H1 (cell line): ENCODE measurements at regions not wholly inside any gene's neighbourhood (a gene's known extent, or its start where the extent isn't known, plus 50 kb on each side); places are given as distances from the start of the nearest gene placed in this dataset.

ENCODE experiments used
- CTCF ChIA-PET: fragments of 300-600 bp; sonication (Branson Sonifier 250); formaldehyde crosslinking; loops from one replicate; lab custom pipeline; 2021; ENCODE audit not compliant: partially characterized antibody; lab: Charles Lee
- POLR2A ChIA-PET: fragments of 300-600 bp; sonication (Branson Sonifier 250); formaldehyde crosslinking; loops from one replicate; lab custom pipeline; 2021; ENCODE audit warnings: inconsistent platforms; ENCODE audit not compliant: partially characterized antibody; lab: Charles Lee
- DNase-seq, 2 experiments: peaks; one replicate each; pipeline versions ENCODE4 v3.0.0 to v3.0.0-alpha.2; 2010 to 2022; ENCODE audit warnings: low spot score in 2 of 2, low read depth in 1 of 2, mixed read lengths in 1 of 2
- FAIRE-seq: peaks from 2 replicates; lab custom pipeline; 2011; peaks lifted over from hg19 to GRCh38; lab: Jason Lieb, UNC
- H2AFZ ChIP-seq: 2 replicates; pipeline ENCODE4 v1.8.1; 2012; ENCODE audit warnings: low read length, inconsistent platforms
- H2AK5ac ChIP-seq: 2 replicates; pipeline ENCODE4 v1.6.1; 2013; ENCODE audit warnings: low read depth, low read length
- H2BK120ac ChIP-seq: replicated peaks from 2 replicates; pipeline ENCODE3; 2013; ENCODE audit warnings: low read depth, low read length, inconsistent platforms
- H2BK12ac ChIP-seq: 2 replicates; pipeline ENCODE4 v1.6.1; 2013; ENCODE audit warnings: low read depth, low read length
- H2BK15ac ChIP-seq: 2 replicates; pipeline ENCODE4 v1.6.1; 2013; ENCODE audit warnings: low read length
- H2BK20ac ChIP-seq: 2 replicates; pipeline ENCODE4 v1.6.1; 2013; ENCODE audit warnings: low read length
- H2BK5ac ChIP-seq: 2 replicates; pipeline ENCODE4 v1.6.1; 2013; ENCODE audit warnings: low read depth, low read length
- H3K14ac ChIP-seq: 2 replicates; pipeline ENCODE4 v1.6.1; 2013; ENCODE audit warnings: inconsistent platforms; ENCODE audit not compliant: insufficient read length
- H3K18ac ChIP-seq: 2 replicates; pipeline ENCODE4 v1.6.1; 2013; ENCODE audit warnings: low read length; ENCODE audit errors: extremely low read depth
- H3K23ac ChIP-seq: 2 replicates; pipeline ENCODE4 v1.6.1; 2013; ENCODE audit warnings: inconsistent platforms; ENCODE audit not compliant: insufficient read length
- H3K23me2 ChIP-seq: 2 replicates; pipeline ENCODE4 v1.6.1; 2013; ENCODE audit warnings: low read depth, low read length
- H3K27ac ChIP-seq: 2 replicates; pipeline ENCODE4 v1.6.1; 2011; ENCODE audit warnings: low read depth, low read length, inconsistent platforms
- H3K27me3 ChIP-seq, 4 experiments: replicated peaks in 1 of 4; 1 replicate in 1 of 4; 2 replicates in 3 of 4; pipeline versions ENCODE4 v1.6.1 to v1.8.1; 2011 to 2013; ENCODE audit warnings: low read length in 3 of 4, mild to moderate bottlenecking in 3 of 4, inconsistent platforms in 2 of 4, mixed read lengths in 2 of 4, moderate library complexity in 1 of 4; ENCODE audit not compliant: control insufficient read depth in 3 of 4, insufficient read depth in 3 of 4; ENCODE audit errors: extremely low read depth in 1 of 4
- H3K36me3 ChIP-seq, 4 experiments: 2 replicates each; pipeline versions ENCODE4 v1.6.1 to v1.8.1; 2011 to 2013; ENCODE audit warnings: mild to moderate bottlenecking in 4 of 4, low read length in 3 of 4, moderate library complexity in 2 of 4, control low read depth in 1 of 4, inconsistent platforms in 1 of 4; ENCODE audit not compliant: insufficient read depth in 4 of 4, control insufficient read depth in 2 of 4
- H3K4ac ChIP-seq: replicated peaks from 2 replicates; pipeline ENCODE3; 2013; ENCODE audit warnings: low read length, low read depth, mixed read lengths, inconsistent platforms; ENCODE audit not compliant: insufficient read length
- H3K4me1 ChIP-seq, 4 experiments: replicated peaks in 1 of 4; 1 replicate in 1 of 4; 2 replicates in 3 of 4; pipeline versions ENCODE4 v1.6.1 to v1.8.1; 2011 to 2013; ENCODE audit warnings: low read length in 3 of 4, inconsistent platforms in 2 of 4, mixed read lengths in 1 of 4; ENCODE audit not compliant: insufficient read depth in 4 of 4, control insufficient read depth in 3 of 4
- H3K4me2 ChIP-seq, 2 experiments: 2 replicates each; pipeline versions ENCODE4 v1.6.1 to v1.8.1; 2011 to 2013; ENCODE audit warnings: low read depth in 2 of 2, low read length in 2 of 2, control low read depth in 1 of 2, inconsistent platforms in 1 of 2, mild to moderate bottlenecking in 1 of 2; ENCODE audit not compliant: insufficient read depth in 1 of 2
- H3K4me3 ChIP-seq, 4 experiments: fragments of 200-600, 300-600 bp in 1 of 4; sonication (generic), shearing (Covaris generic), sonication (Bioruptor Twin) in 1 of 4; 2 replicates each; pipeline versions ENCODE4 v1.5.1 to v1.8.1; 2011 to 2016; ENCODE audit warnings: low read length in 4 of 4, low read depth in 3 of 4, control low read depth in 2 of 4, inconsistent platforms in 2 of 4, mild to moderate bottlenecking in 2 of 4, mixed read lengths in 1 of 4, moderate library complexity in 1 of 4; ENCODE audit not compliant: insufficient read depth in 2 of 4; ENCODE audit errors: extremely low read depth in 1 of 4
- H3K56ac ChIP-seq: replicated peaks from 2 replicates; pipeline ENCODE3; 2013; ENCODE audit warnings: low read depth, mild to moderate bottlenecking, mixed read lengths, low read length, inconsistent platforms; ENCODE audit not compliant: insufficient read length
- H3K79me1 ChIP-seq: 2 replicates; pipeline ENCODE4 v1.6.1; 2013; ENCODE audit warnings: low read depth, low read length, control low read depth
- H3K79me2 ChIP-seq, 2 experiments: 2 replicates each; pipeline versions ENCODE4 v1.6.1 to v1.8.1; 2012 to 2013; ENCODE audit warnings: low read length in 2 of 2, mild to moderate bottlenecking in 2 of 2, inconsistent platforms in 1 of 2; ENCODE audit not compliant: insufficient read depth in 2 of 2, control insufficient read depth in 1 of 2
- H3K9ac ChIP-seq, 4 experiments: replicated peaks in 1 of 4; 1 replicate in 1 of 4; 2 replicates in 3 of 4; pipeline versions ENCODE4 v1.6.1 to v1.8.1; 2011 to 2013; ENCODE audit warnings: low read depth in 3 of 4, low read length in 3 of 4, control low read depth in 2 of 4, mild to moderate bottlenecking in 2 of 4, moderate library complexity in 2 of 4, inconsistent platforms in 1 of 4; ENCODE audit errors: extremely low read depth in 1 of 4
- H3K9me3 ChIP-seq, 2 experiments: 2 replicates each; pipeline versions ENCODE4 v1.6.1 to v1.8.1; 2012 to 2013; ENCODE audit warnings: mild to moderate bottlenecking in 2 of 2, moderate library complexity in 2 of 2, control low read depth in 1 of 2, inconsistent platforms in 1 of 2, low read depth in 1 of 2, low read length in 1 of 2, mixed read lengths in 1 of 2; ENCODE audit not compliant: insufficient read depth in 2 of 2
- H4K20me1 ChIP-seq, 2 experiments: replicated peaks in 1 of 2; 2 replicates each; pipeline versions ENCODE3 to v1.8.1; 2011 to 2013; ENCODE audit warnings: inconsistent platforms in 2 of 2, low read length in 2 of 2, mild to moderate bottlenecking in 1 of 2; ENCODE audit not compliant: insufficient read depth in 2 of 2, control insufficient read depth in 1 of 2
- H4K5ac ChIP-seq: 2 replicates; pipeline ENCODE4 v1.6.1; 2013; ENCODE audit warnings: low read length, low read depth, mixed read lengths, inconsistent platforms; ENCODE audit not compliant: insufficient read length
- H4K8ac ChIP-seq: 2 replicates; pipeline ENCODE4 v1.8.0; 2013; ENCODE audit warnings: mild to moderate bottlenecking, moderate library complexity, low read length, inconsistent platforms; ENCODE audit not compliant: insufficient read depth; ENCODE audit errors: extremely low read depth
- H4K91ac ChIP-seq: replicated peaks from 2 replicates; pipeline ENCODE3; 2013; ENCODE audit warnings: low read length, mixed read lengths, inconsistent platforms; ENCODE audit not compliant: insufficient read length
- BACH1 ChIP-seq: IDR thresholded peaks from 2 replicates; pipeline ENCODE4 v1.6.1; 2012; ENCODE audit warnings: low read length, improper control_type of control experiment
- CBX5 ChIP-seq: fragments of 300-800, 300-1000 bp; sonication (generic); IDR thresholded peaks from 2 replicates; pipeline ENCODE4 v1.7.1; 2016; ENCODE audit warnings: antibody characterized with exemption, low read length, low read depth
- CEBPB ChIP-seq: IDR thresholded peaks from 2 replicates; pipeline ENCODE4 v1.6.1; 2012; ENCODE audit warnings: low read depth, low read length
- CTBP2 ChIP-seq: IDR thresholded peaks from 2 replicates; pipeline ENCODE4 v1.7.0; 2011; ENCODE audit warnings: borderline replicate concordance, mild to moderate bottlenecking, moderate library complexity, mixed read lengths, low read length; ENCODE audit not compliant: insufficient read depth, insufficient read length
- EGR1 ChIP-seq: IDR thresholded peaks from 2 replicates; pipeline ENCODE4 v1.6.1; 2011; ENCODE audit warnings: low read depth, low read length, borderline replicate concordance
- FOSL1 ChIP-seq: IDR thresholded peaks from 2 replicates; pipeline ENCODE4 v1.6.1; 2011; ENCODE audit warnings: mild to moderate bottlenecking, low read depth, low read length, moderate library complexity; ENCODE audit not compliant: insufficient read depth
- GABPA ChIP-seq: IDR thresholded peaks from 2 replicates; pipeline ENCODE4 v1.6.1; 2011; ENCODE audit warnings: mild to moderate bottlenecking, low read length, moderate library complexity, borderline replicate concordance; ENCODE audit not compliant: insufficient read depth
- KDM4A ChIP-seq: IDR thresholded peaks from one replicate; pipeline ENCODE4 v1.7.1; 2012; ENCODE audit warnings: low read depth, mild to moderate bottlenecking, moderate library complexity, low read length, inconsistent platforms; ENCODE audit not compliant: severe bottlenecking
- MAFK ChIP-seq: IDR thresholded peaks from 2 replicates; pipeline ENCODE4 v1.6.1; 2012; ENCODE audit warnings: low read depth, mild to moderate bottlenecking, improper control_type of control experiment, low read length
- POLR2AphosphoS5 ChIP-seq: IDR thresholded peaks from 2 replicates; pipeline ENCODE4 v1.6.1; 2011; ENCODE audit warnings: low read depth, low read length
- SIN3A ChIP-seq, 2 experiments: IDR thresholded peaks in 1 of 2; conservative IDR thresholded peaks in 1 of 2; 2 replicates each; pipeline ENCODE4 v1.6.1; 2011 to 2012; ENCODE audit warnings: low read length in 2 of 2, improper control_type of control experiment in 1 of 2, low read depth in 1 of 2, mild to moderate bottlenecking in 1 of 2
- SP2 ChIP-seq: IDR thresholded peaks from 2 replicates; pipeline ENCODE4 v1.6.1; 2012; ENCODE audit warnings: mild to moderate bottlenecking, low read length, inconsistent platforms
- SRF ChIP-seq: IDR thresholded peaks from 2 replicates; pipeline ENCODE4 v1.6.1; 2011; ENCODE audit warnings: mild to moderate bottlenecking, low read depth, low read length, moderate library complexity
- TAF1 ChIP-seq: IDR thresholded peaks from 2 replicates; pipeline ENCODE4 v1.6.1; 2011; ENCODE audit warnings: mild to moderate bottlenecking, low read depth, low read length
- USF2 ChIP-seq: IDR thresholded peaks from 2 replicates; pipeline ENCODE4 v1.6.1; 2011; ENCODE audit warnings: low read length, improper control_type of control experiment
- WGBS, 2 experiments: shearing (Covaris generic) in 1 of 2; methylation state at CpG; one replicate each; pipeline versions ENCODE4 v1.1.6 to v1.1.7; 2013 to 2015; ENCODE audit warnings: low lambda C conversion rate in 2 of 2, mixed read lengths in 2 of 2, inconsistent platforms in 1 of 2, low coverage in 1 of 2, missing lambda C conversion rate in 1 of 2; ENCODE audit not compliant: insufficient replicate concordance in 2 of 2, insufficient coverage in 1 of 2, insufficient read length in 1 of 2; ENCODE audit errors: extremely low coverage in 1 of 2, missing lambda C conversion rate in 1 of 2; 5-methylcytosine and 5-hydroxymethylcytosine counted together

GRCh38 chr13:87821512-87821911 lies 150.3 kb downstream of the SLITRK5 start:
- no peaks in the 10 kb centered on the region for H4K20me1 ChIP-seq
- no peak overlapping the region for H2AK5ac ChIP-seq
- H3K23ac ChIP-seq = no peak overlapping the region
- no peaks in the 10 kb centered on the region for H3K36me3 ChIP-seq
- no peak overlapping the region for H2AFZ ChIP-seq
- no peak overlapping the region for H2BK15ac ChIP-seq
- DNase-seq = no peak
- no peak overlapping the region for H4K91ac ChIP-seq
- H3K4me3 ChIP-seq = no peak overlapping the region
- no peaks in the 10 kb centered on the region for H3K27me3 ChIP-seq
- CTCF ChIA-PET = interaction anchor here (0.7 to 2.0 kb wide), 2 partner anchors 10 to 16 kb away, joined by 4 to 6 read pairs; no protein-coding TSS in a partner anchor
- no peaks in the 10 kb centered on the region for H3K9me3 ChIP-seq
- H3K23me2 ChIP-seq = no peaks in the 10 kb centered on the region
- no peak overlapping the region for H3K18ac ChIP-seq
- no peak overlapping the region for H3K9ac ChIP-seq
- no peak overlapping the region for H3K14ac ChIP-seq
- FAIRE-seq = no peak
- no peaks in the 10 kb centered on the region for H3K79me2 ChIP-seq
- H3K27ac ChIP-seq = no peak overlapping the region
- WGBS, 2 experiments = 98% methylated on average over 4 of the region's 4 CpGs; no CpG with 5 or more reads in 1 of the 2 experiments
- no peak overlapping the region for H3K4me2 ChIP-seq
- H3K56ac ChIP-seq = no peak overlapping the region
- no peak overlapping the region for H2BK12ac ChIP-seq
- POLR2A ChIA-PET = no interaction called here
- no peaks in the 10 kb centered on the region for H3K79me1 ChIP-seq
- H2BK20ac ChIP-seq = no peak overlapping the region
- H4K5ac ChIP-seq = no peak overlapping the region
- no peak overlapping the region for H3K4ac ChIP-seq
- no peak overlapping the region for H2BK5ac ChIP-seq
- no peaks in the 10 kb centered on the region for H3K4me1 ChIP-seq
- H4K8ac ChIP-seq = no peak overlapping the region
- no peak overlapping the region for H2BK120ac ChIP-seq
- no peak for TF ChIP-seq CTBP2
- TF ChIP-seq CBX5 = no peak
- no peak for TF ChIP-seq MAFK
- no peak for TF ChIP-seq KDM4A
- TF ChIP-seq SP2 = no peak
- no peak for TF ChIP-seq EGR1
- no peak for TF ChIP-seq FOSL1
- no peak for TF ChIP-seq POLR2AphosphoS5
- no peak for TF ChIP-seq BACH1
- TF ChIP-seq CEBPB = no peak
- TF ChIP-seq SRF = no peak
- no peak for TF ChIP-seq GABPA
- TF ChIP-seq SIN3A (conservative IDR thresholded peaks at IDR 0.05 in 1 of 2, IDR thresholded peaks at IDR 0.05 in 1 of 2; ENCODE audit: low read depth in 1 of 2, low read length in 2 of 2) = no peak
- no peak for TF ChIP-seq TAF1
- no peak for TF ChIP-seq USF2
